NCI-H2107 treated with DMSO at 0.1 percent for 48 hours (cell line): ENCODE measurements at regions not wholly inside any gene's neighbourhood (a gene's known extent, or its start where the extent isn't known, plus 50 kb on each side); places are given as distances from the start of the nearest gene placed in this dataset.

Experiments
- DNase-seq: peaks from one replicate; lab custom pipeline; 2025; ENCODE audit not compliant: unreplicated experiment; lab: John Stamatoyannopoulos, UW

DNA sequence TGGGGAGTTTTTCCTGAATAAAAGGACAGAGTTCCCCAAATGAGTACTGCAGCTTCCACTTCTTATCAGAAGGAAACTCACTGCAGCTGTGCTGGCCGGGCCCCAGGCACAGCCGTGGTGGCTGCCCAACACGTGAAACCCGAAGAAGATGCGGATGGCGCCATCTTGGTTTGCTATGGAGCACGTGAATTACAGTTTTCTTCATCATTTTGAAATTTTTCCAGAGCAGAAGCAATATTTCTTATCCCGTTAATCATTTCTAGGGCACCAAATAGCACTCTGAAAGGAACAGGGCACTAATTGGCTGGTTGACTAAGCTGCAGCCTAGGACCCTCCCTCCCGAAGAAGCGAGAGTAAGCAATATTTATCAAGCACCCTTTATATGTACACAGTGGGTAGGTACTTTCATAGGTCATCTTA is 63.2 kb upstream of the EPS8L3 start:
- DNase-seq, result no peak

DNA sequence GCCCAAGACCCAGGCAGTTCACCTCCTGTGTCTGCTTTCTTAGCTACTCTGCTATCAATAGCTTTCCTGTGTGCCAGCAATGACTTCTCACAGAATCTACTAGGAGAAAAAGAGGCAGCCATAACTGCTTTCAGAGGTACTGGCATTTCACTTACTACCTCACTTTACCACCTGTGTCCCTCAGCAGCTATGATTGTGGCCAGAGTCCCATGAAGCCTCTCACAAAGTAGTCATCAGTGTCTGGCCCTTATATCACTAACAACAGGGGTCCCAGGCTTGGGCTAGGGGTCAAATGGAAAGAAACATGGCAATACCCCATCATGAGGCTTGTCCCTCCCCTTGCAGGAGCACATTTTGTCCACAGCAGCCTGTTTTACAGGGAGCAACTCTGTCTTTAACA is 62.7 kb upstream of the EPS8L3 start:
- no peak for DNase-seq

- no peak for DNase-seq
These were observed 60.8 kb upstream of the EPS8L3 start for GRCh38 chr1:109824349-109825115.

DNA sequence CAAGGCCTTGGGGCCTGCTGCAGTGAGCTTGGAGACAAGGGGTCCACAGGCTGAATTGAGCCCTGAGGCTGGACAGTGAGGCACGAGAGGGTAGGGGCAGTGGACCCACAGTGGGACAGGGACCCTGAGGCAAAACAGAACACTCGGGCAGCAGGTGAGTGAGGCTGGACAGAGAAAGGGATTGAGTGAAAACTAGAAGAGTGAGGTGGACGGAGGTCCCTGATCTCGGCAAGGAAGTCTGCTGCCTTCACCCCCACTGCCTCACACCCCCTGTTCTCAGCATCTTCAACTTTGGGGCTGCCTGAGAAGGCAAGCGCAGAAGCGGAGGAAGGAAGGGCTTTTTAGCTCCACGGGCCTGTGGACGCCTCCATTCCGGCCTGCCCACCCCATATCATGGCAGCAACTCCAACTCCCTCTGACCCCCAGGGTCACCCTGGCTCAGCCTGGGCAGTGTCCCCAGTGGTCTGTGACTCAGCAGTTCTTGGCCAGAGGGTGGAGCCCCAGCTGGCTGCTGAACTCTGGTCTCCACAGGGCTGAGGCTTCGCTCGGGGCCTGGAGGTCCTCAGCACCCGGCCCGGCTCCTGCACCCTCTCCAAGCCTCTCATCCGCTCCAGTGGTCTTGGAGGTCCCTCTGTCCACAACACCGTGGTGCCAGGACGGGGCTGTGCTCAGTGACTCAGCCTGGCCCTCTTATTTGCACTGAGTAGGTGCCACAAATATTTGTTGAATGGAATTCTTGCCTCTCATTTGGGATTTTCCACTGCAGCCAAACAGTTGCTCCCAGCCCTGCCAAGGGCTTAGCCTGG is 60.0 kb upstream of the EPS8L3 start:
- DNase-seq, result no peak

DNA sequence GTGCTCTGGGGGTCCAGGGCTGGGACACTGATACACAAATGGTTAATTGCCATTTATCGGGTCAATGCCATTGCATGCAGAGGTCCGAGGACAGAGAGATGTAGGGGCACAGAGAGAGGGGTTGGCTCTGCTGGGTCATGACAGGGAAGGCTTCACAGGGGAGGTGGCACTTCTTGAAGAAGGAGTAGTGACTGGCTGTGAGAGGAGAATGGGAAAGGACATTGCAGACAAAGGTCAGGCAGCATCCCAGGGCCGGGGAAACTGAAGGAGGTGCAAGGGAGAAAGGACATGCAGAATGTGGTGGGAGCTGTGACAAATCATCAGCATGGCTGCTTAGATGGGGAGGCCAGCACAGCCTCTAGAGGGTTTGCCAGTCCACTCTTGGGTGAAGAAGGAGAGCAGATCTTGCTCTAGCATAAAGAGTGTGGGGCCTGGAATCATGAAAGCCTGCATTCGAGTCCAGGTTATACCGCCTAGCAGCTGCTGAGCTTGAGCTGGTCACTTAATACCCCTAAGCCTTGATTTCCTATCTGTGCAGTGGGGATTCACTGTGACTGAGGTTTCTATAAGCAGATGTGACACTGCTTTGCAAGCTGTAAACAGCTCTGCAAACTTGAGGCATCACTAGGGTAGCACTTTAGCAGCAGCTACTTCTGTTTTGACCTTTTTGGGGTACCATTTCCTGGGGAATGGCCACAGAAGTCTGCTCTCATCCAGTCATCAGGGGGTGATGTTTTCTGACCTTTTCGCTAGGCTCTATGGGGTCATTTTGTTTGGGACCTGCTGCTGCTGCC is 59.2 kb upstream of the EPS8L3 start:
- DNase-seq, result no peak

DNA sequence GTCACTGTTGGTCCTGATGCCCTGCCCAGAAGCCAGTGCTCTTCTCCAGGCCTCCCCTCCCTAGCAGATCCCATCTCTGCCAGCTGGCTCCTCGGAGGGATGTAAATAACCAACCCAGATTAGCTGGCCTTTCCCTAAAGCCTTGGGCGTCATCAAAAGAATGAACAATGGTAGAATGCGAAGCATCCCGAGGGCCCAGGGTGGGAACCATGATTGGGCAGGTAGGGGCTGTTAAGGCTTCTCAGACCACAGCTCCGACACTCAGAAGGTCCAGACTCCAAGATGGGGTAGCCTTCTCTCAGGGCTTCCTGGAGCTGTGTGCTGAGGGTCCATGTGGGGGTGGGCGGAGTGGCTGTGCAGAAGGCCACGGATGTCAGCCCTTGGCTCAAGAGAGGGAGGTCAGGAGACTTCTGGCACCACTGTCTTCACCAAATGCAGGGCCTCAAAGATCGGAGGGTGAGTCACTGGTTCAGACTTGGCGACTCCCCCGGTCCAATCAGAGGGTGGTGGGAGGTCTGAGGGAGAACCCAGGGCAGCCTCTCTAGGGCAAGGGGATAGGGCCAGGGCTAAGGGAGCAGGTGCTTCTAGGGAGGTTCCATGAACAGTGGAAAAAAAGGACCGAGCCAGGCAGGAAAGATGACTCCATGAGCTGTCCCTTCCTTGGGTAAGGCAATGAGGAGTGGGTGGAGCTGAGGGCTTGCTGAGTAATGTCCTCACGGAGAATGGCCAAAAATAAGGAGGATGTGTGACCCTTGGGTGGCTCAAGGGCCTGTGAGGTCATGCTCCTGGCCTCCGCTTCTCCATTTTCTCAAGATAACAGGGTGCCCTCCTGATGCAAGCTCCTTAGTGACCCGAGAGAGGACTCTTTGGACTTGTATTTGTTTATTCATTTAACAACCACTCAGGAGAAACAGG is 58.4 kb upstream of the EPS8L3 start:
- no peak for DNase-seq

GRCh38 chr1:109821221-109821669 is 57.5 kb upstream of the EPS8L3 start:
- DNase-seq, result no peak

DNA sequence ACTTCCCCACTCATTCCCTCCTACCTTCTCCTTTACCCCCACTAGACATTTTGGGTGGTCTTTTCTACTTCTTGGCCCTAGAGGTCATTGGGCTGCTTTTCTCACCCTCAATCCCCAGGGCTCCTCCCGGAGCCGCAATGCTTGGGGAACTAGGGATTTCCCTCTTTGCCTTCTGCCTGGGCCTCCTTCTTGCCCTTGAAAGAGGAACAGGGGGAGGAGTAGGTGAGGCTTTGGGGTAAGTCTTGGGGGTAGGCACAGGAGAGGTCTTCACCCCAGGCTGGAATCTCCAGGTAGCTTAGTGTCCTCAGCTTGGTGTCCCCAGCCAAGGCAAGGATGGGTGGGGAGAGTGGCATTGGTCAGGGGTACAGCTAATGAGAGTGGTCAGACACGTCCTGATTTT is 56.2 kb upstream of the EPS8L3 start:
- no peak for DNase-seq

- DNase-seq, result no peak
These were observed 55.5 kb upstream of the EPS8L3 start for GRCh38 chr1:109818988-109819764.

DNA sequence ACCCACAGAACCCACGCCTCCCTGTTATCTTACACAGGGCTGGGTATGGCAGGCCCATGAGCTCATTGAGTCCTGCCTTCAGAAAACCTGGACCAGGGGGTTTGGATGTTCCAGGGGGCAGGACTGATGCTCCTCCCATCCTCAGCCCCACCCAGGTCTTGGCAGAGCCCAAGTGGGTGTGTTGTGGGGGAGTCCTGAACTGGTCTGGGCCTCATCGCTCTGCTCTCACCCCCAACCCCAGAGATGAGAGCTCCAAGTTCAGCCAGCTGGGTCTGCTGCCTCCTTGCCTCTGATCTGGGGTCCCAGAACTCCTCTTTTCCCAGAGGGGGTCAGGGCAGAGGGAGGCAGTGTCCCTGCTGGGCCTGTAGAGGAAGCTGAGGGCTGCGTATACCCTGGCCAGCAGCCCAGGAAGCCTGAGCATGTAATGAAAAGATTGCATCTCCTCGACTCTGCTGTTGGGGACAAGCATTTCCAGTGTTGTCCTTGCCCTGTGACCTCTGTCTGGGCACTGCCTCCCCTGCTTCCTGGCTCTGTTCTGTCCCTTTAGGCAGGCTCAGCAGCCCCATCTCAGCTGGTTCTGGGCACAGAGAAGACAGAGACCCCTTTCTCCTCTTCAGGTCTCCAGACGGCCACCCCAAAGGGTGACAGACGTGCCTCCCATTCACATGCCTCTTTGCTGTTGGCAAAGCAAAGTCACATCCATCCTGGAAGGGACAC is 54.7 kb upstream of the EPS8L3 start:
- no peak for DNase-seq

DNA sequence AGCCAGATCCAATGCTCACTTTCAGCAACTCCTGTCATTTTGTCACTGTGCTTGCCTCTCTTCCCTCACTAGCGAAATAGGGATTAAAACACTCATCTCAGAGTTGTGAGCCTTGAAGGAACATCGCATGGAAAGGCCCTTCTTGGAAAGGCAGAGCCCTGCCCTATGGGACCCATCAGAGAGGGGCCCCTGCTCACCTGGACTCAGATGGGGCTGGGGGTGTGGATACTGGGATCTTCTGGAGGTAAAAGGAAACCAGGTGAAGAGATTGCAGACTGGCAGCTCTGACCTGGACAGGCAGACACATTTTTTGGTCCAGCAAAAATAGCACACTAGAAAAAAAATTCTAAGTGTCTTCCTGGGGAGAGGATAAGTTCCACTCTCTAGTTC is 54.2 kb upstream of the EPS8L3 start:
- no peak for DNase-seq

DNA sequence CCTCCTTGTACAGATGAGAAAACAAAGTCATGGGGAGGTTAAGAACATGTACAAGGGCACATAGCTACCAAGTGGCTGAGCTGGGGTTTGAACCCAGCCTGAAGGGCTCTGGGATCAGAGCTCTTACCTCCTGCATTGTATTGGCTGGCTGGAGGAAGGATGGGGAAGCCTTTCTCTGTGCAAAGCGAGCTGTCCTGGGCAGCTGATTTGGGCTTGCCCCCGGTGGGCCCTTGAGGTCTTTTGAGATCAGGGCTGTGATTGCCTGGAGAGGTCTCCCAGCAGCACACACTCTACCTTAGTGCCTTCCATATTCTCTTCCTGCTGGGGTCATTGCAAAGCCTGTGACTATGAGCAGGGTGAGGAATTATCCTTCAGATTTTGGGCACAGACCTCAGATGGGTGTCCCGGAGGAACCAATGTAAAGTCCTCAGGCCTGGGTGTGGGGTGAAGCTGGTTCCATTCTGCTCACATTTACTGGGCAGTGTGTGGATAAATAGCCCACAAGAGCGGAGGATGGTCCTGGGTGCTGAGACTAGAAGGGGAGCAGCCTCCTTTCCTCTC is 53.3 kb upstream of the EPS8L3 start:
- DNase-seq, result no peak

- peak; percentile 93 for DNase-seq
These were observed 52.6 kb upstream of the EPS8L3 start for GRCh38 chr1:109816175-109816811.

DNA sequence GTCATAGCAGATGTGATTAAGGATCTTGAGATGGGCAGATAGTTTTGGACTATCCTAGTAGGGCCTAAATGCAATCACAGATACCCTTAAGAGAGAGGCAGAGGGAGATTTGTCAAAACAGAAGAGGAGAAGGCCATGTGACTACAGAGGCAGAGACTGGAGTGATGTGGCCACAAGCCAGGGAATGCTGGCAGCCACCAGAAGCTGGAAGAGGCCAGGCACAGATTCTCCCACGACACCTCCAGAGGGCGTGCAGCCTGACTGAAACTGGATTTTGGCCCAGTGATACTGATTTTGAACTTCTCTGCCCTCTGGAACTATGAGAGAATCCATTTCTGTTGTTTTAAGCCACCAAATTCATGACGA is 52.1 kb upstream of the EPS8L3 start:
- DNase-seq, result no peak

DNA sequence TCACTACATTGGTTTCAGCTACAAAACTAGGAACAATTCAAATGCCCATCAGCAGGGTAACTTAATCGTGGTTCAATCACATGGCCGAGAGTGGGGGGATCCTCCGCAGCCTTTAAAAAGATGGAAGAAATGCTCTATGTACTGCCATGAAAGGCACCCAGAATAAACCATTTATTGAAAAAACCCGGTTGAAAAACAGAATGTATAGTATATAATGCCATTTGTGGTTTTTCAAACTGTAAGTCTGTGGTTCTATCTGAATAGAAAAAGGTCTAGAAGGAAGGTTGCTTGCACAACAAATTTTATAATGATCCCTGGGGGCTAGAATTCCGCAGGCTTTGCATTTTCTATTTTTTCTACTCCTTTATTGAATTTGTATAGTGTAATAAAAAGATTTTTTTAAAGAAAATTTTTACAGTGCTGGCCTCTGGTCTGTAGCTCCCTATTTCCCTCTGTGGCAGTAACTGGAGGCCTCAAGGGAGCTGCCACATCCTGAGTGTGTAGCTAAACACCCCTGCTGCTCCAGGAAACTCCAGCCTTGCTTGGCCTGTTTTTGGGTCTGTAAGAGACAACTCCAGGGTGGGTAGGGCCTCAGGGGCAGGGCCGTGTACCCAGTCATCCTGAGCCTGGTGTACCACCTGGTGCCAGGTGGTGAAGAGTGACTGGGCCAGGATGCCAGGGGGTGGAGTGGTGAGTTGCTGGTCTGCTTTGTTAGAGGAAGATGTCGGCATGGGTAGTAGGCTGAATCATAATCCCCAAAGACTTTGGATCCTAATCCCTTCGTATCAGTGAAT is 51.5 kb upstream of the EPS8L3 start:
- no peak for DNase-seq

DNA sequence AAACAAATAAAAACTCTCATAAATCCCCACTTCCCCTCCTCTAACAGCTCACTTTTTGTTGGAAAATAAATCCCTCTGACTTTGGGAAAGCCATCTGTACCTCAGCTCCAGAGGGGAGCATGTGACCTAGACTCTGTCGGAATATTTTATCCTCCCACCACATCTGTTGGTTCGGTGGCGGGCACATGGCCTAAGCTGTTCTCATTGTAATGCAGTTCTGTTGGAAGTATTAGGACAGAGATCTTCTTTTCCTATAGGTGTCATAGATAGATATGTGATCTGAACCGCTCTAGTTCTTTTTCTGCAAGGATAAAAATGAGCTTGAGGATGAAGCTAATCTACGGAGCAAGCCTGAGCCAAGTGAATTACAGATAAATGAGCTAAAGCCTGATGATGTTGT is 50.5 kb upstream of the EPS8L3 start:
- no peak for DNase-seq
